Dedifferentiated amniotic fluid mesenchymal stem cell (primary cell): ENCODE measurements at regions not wholly inside any gene's neighbourhood (a gene's known extent, or its start where the extent isn't known, plus 50 kb on each side); places are given as distances from the start of the nearest gene placed in this dataset.

Experiments used
- DNase-seq: peaks from one replicate; pipeline ENCODE4 v3.0.0-alpha.2; 2016; ENCODE audit errors: extremely low spot score

DNA sequence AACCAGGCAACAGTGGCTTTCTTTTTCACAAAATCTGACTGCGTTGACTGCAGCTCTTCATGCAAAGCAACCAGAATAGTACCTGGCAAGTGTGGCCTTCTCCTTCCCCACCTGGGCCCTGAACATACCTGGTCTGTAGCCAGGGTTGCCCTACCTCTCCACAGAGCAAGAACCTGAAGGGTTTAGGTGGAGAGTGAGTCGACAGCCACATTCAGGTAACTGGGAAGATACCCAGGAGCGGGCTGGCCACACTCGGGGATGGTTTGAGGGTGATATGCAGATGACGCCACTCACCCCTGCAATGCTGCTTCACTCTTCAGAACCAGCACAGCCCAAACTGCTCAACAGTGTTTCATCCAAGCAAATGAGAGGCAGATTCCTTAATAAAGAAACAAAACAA is 117.3 kb downstream of the TTC32 start:
- no peak for DNase-seq

DNA sequence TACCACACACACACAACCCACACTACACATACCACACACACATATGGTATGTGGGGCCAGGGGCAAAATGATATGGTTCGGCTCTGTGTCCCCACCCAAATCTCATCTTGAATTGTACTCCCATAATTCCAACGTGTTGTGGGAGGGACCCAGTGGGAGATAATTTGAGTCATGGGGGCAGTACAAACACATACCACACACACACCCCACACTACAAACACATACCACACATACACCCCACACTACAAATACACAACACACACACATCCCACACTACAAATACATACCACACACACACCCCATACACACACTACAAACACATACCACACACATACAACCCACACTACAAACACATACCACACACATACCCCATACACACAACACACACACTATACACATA is 117.8 kb downstream of the TTC32 start:
- DNase-seq, result no peak

DNA sequence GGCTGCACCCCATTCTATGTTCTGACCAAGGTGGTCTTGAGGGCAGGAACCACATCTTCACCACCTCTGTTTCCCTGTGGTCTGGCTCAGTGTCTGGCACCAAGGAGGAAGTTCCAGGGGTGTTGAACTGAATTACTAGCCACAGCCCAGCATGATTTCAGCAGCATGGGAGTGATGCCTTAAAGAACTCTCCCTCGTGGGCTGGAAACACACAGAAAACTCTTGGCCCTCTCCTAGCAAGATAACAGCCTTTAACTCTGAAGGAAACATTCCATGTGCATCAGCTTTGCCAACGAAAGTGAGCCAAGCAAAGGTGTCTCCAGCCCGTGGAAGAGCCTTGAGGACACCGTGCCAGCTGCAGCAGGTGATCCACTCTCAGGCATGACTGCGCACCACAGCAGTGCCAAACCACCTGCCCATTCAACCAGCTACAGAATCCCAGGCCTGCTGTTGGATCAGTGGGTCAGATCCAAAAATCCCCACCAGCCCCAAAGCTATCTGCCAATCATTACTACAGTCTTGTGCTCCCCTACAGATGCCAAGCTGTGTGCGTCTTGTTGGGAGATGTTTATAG is 124.8 kb downstream of the TTC32 start:
- DNase-seq, result no peak

DNA sequence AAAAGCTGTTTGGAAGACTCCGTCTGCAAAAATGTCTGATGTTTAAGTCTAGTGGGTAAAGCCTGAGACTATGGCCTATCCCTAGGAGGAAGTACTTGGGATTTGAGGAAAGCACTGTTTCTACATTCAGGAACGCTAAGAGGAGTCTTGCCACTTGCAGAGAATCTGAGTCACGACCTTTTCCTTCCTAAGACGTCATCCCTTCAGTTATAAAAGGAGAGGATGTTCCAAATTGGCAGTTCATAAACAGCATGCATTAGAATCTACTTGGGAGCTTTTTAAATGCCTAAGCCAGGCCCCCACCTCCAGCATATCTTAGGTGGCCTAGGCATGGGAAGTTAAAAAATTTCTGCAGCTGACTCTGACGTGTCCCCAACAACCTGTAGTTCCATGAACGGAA is 125.9 kb downstream of the TTC32 start:
- no peak for DNase-seq

DNA sequence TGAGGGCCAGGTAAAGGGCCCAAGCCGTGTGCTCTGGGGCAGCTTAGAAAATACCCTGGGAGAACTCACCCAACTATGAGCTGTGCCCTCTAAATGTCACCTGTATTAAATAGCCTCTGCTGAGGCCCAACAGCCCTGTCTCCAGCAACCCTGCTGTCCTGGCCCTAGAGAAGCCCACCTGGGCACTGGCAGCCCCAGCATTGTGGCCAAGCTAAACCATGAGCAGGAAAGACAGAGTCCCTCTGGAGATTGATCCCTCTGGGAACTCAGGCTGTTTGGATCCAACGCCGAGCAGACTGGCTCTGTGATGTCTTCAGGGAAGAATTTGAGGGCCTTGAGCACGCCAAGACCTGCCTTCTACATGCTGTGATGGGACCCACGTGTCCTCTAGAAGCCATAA is 126.5 kb downstream of the TTC32 start:
- DNase-seq, result no peak

DNA sequence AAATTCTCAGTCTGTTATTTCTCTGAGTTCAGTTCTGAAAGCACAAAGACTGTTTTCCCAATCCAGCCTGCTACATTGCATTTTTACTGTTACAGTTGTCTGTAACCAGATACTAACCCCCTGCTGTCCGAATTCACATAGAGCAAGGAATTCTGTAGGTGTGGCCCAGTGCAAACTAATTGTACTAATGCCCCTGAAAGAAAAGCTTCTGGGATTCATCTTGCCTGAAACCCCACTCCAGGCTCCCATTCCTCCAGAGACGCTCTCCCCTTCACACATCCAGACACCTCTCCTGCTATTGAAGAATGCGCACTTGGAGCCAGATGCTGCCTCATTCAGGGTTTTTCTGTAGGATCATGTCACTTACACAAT is 127.0 kb downstream of the TTC32 start:
- no peak for DNase-seq

DNA sequence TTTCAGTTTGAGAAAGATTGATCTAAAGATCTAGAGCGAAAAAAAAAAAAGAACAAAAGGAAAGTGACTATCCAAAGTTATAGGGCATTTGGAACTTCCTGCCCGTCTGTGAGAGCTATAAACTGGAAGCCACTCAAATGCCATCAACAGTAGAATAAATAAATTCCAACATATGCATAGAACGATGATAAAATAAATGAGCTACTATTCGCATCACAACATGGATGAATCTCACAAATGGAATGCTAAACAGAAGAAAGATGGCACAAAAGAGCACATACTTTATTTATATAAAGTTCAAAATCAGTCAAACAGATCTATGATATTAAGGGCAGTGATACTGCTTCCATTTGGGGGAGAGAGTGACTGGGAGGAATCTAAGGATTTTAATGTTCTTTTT is 128.8 kb downstream of the TTC32 start:
- no peak for DNase-seq

DNA sequence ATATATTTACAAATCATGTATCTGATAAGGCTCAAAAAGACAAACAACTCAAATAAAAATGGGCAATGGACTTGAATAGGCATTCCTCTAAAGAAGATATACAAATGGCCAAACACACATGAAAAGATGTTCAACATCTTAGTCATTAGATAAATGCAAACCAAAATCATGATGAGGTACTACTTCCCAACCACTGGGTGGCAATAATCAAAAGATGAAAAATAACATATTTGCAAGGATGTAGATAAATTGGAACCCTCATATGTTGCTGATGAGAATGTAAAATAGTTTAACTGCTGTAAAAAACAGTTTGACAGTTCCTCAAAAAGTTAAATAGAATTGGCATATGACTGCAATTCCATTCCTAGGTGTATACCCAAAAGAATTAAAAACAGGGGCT is 132.3 kb downstream of the TTC32 start:
- DNase-seq, result no peak

DNA sequence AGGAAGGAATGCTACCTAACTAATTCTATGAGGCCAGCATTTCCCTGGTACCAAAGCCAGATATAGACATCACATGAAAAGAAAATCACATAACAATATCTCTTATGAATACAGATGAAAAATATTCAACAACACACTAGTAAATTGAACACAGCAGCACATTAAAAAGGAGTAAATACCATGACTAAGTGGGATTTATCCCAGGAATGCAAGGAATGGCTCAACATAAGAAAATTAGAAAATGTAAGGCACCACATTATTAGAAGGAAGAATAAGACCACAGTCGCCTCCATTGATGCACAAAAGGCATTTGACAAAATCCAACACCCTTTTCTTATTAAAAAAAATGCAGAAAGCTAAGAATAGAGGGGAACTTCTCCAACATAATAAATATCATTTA is 133.9 kb downstream of the TTC32 start:
- DNase-seq, result no peak

DNA sequence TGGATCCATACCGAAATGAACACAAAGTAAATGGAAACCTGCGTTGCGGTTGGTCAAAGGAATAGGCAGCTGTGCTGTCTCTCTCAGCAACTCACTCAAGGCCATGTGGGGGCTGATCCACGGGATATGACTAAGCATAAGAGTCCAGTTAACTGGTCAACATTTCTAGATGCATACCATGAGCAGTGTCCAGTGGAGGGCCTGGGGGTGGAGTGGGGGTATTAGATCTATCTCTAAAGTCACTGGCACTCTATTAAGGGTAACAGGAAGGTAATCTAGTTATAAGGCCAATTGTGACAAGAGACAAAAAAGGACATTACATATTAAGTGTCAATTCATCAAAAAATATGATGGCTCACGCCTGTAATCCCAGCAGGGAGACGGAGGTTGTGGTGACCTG is 136.8 kb downstream of the TTC32 start:
- DNase-seq, result no peak

DNA sequence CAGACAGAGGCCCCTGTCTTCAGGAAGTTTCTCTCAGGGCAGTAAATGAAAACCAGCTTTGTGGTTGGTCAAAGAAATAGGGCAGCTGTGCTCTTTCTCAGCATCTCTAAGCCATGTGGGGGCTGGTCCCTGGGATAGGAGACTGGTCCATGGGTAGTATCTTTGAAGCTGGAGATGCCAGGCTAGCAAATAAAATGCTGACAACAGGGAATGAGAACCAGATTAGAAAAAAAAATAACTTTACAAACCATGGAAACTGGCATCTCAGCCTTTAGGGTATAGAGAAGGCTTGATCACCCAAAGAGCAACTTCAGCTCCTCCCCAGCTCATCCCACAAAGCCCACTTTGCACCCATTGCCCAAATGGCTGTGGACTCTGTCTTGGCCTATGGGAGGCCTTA is 138.1 kb downstream of the TTC32 start:
- DNase-seq, result no peak

DNA sequence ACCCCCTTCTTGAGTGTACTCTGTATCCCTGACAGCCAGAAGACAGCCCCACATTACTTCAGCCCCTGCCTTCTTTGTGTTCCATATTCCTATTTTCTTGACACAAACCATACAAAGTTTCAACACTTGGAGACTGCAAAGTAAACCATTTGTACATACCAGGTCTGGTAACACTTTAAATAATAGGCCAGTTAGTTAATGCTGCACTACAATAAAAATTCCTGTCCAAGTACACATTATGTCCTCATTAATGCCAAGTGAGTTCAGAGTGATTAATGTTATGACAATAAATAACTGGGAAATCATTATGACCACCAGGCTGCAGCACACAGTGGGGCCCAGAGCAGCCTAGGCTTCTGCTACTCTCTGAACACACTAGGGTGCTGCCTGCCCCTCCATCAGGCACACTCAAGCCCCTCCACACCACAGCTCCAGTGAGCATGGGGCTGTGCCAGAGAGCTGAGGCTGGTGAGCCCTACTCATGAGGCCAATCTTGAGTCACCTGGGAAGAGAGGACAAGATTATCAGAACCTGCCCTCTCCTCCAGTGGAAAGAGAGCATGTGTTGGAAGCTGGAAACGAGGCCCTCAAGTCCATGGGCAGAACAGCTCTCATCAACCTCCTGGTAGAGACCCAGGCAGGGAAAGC is 138.7 kb downstream of the TTC32 start:
- DNase-seq, result no peak

DNA sequence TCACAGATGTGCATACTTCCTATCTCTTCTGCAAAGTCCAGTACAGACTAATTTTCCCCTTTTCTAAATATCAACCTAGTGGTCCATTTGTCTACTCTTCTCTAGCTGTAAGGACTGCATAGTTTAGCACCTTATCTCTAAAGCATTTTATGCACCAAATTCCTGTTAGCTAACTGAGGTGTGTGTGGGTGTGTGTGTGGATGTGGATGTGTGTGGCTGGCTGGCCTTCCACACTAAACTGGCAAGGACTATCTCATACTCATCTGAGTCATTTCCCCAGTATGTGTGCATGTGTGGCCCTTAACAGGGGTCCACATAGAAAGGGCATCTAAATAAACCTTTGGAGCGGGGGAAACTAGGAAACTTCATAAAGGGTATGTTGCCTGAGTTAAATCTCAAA is 139.6 kb downstream of the TTC32 start:
- DNase-seq, result no peak

DNA sequence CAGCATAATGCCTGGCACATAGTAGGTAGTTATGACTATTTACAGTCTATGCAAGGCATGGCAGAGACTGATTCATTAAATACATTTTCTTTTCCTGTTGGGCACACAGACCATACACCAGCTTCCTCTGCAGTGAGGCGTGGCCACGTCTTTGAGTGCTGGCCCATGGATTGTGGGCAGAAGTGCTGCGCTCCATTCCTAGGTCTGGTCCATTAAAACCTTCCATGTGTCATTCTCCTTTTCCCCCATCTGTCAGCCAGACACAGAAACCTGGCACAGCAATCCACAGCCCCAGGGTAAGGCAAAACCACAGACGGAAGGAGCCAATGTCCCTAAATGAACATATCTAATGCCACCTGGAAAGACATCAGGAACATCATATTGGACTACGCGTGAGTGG is 141.9 kb downstream of the TTC32 start:
- DNase-seq, result no peak

DNA sequence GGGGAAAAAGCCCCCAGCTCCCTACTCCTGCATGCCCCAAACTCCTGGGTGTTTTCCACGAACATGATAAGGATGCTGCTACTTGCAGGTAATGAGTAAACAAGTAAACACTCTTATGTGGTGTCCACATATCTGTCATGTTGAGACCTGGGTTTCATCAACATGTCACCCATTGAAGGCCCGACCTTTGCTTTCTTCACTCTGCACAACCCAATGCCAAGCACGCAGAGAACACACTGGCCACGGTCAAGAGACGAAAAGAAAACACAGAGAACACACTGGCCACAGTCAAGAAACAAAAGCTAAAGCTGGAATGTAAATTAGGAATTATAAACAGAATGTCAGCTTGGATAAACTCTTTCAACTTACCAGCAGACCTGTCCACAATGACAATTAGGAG is 143.1 kb downstream of the TTC32 start:
- no peak for DNase-seq

DNA sequence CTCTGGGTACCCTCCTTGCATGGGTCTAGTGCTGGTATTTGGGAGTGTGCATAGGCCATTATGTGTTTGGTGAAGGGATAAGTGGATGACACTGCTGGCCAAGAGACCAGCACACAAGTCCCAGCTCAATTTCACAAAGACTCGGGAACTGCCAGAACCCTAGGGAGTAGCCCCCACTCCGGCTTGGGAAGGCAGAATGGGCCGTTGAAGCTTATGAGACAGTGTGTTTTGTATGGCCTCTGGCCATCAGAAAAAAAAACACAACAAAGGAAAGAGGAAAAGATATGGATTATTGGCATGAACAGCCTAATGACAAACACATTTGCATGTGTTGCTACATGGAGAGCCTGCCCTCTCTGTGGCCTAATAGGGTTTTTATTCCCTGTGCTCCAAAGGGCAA is 144.2 kb downstream of the TTC32 start:
- DNase-seq, result no peak

DNA sequence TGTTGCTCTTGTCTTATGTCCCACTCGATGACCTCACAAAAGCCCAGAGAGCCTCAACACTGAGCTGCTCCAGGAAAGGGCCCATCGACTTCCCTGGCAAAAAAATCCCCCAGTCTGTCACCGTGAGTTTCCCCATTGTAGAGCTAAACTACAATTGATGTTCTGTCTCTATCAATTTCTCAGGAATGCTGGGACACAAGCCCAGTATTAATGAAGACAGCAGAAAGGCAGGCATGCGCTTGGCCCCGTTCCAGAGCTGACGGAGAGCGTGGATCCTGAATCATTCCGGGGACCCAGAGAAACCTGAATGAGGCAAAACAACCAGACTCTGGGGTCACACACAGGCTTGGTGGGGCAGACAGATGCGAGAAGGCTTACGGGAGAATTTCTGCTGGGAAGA is 146.9 kb downstream of the TTC32 start:
- no peak for DNase-seq

DNA sequence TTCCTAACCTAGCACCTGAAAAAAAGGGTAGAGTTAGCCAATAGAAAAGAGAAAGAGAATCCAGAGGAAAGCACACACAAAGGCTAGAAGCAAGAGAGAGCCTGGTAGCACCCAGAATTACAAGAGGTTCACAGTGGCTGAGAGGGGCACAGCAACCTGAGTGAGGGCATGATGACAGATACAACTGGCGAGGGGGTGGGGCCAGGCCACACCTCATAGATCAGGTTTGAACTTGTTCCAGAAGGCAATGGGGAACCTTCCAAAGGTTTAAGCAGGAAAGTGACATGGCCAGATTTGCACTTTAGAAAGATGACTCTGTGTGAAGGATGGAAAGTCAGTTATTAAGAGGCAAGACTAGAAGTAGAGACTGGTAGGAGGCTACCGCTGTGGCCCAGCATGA is 148.0 kb downstream of the TTC32 start:
- DNase-seq, result no peak

DNA sequence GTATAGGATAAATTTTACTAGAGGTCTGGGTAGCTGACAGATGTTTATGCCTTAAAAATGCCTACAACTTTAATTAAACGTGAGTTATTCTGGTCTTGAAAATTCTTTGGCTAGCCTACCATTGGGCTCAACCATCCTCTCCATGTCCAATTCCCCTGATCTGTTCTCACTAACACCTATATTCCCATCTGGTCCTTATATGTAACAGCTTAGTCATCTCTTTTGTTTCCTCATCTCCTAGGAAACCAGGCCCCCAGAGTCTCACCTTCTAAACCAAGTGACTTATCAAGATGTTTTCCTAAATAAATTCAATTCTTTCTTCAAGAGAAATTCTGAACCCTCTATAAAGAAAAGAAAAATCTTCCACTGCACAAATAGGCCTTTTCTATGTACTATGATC is 148.5 kb downstream of the TTC32 start:
- no peak for DNase-seq

DNA sequence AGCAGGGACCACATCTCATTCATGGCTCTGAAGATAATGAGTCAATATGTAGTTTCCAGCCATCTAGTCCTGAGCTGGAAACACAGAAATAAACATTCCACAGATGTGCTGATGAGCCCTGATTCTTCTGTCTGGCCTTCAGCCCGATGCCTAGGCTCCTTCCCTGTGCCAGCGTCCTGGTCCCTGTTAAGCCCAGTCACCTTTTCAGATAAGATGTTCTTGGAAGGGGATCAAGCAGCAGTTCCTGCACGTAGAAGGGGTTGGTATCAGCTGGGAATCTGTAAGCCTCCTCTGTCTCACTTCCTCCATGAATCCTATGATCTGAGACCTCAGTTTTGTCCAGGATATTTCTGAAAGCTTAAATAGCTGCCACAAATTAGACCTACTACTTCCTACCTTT is 149.3 kb downstream of the TTC32 start:
- DNase-seq, result no peak

DNA sequence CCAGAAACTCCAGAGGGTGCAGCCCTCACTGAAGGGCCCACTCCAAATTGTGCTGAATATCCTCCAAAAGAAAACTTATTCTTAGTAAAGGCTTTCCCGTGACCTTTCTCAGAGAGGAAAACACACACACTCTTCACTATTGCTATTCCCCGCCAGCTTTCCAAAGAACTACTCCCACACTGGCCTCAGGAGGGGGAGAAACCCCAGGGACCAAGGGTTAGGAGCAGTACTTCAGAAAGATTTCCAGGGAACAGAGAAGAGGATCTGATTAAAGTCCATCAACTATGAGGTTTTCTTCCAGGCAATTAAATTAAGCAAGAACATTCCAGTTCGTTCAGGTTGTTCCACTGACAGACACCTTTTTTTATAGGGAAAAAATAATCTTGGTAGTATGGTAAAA is 150.2 kb downstream of the TTC32 start:
- DNase-seq, result no peak

DNA sequence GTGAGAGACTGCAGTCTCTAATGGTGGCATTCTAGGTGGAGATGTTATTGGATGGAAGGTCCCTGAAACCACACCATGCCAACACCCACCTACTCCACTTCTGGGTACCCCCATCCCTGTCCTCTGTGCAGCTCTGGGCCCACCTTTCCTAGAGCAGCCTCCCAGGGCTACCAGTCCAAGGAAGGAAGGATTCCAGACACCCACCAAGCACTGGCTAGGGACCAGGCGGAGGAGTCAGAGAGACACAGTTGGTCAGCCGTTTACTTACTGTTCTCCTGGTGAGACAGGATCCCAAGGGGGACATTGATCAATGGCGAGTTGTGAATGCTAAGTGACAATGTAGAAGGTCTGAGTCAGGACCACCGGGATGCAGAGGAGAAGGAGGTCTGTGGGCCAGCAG is 151.6 kb downstream of the TTC32 start:
- no peak for DNase-seq

DNA sequence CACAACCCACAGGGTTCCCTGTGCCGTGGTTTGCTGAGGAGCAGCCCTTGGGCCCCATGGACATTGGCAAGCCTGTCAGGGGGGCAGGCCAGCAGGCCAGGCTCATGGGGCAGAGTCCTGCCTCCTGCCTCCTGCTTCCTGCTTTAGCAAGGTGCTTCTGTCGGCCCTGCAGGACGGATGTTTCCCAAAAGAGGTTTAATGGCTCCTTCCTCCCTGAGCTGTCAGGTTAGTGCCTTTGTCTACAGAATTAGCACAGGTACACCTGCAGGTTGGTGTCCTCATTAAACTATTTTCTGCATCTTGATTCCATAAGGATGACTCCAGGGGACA is 152.3 kb downstream of the TTC32 start:
- DNase-seq, result no peak

DNA sequence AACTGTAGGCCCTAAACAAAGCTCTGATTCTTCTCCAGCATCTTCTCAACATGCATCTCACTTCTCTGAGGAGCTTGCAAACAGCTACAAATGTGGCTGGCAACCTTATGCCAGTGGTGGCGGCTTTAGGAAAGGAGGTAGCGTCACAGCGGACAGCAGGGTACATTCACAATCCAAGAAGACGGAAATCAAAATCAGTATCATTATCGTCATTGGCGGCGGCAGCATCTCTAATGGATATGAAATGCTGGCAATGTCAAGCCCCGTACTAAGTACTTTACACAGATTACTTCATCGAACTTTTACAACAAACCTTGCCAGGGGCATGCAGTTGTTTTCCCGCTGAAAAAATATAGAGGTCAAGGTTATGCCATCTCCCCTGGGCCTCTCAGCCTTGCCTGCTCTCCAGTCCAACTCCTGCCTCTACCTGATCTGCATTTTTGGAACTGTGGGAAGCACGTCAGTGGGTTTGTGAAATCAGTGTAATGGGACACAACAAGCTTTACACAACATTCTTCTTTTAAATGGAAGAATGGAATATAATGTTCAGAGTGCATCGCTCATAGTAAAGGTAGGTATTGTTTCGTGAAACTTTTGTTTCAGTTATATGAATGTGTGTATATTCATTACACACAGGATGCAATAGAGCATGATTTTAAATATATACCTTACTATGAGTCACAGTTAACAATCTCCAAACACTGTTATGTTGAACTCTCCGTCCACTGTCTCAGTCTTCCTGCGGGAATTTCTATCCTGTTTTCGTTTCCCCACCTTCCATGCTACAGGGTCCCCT is 152.9 kb downstream of the TTC32 start:
- DNase-seq, result no peak
